ENCODE measurements at regions not wholly inside any gene's neighbourhood (a gene's known extent, or its start where the extent isn't known, plus 50 kb on each side); places are given as distances from the start of the nearest gene placed in this dataset.

DNA sequence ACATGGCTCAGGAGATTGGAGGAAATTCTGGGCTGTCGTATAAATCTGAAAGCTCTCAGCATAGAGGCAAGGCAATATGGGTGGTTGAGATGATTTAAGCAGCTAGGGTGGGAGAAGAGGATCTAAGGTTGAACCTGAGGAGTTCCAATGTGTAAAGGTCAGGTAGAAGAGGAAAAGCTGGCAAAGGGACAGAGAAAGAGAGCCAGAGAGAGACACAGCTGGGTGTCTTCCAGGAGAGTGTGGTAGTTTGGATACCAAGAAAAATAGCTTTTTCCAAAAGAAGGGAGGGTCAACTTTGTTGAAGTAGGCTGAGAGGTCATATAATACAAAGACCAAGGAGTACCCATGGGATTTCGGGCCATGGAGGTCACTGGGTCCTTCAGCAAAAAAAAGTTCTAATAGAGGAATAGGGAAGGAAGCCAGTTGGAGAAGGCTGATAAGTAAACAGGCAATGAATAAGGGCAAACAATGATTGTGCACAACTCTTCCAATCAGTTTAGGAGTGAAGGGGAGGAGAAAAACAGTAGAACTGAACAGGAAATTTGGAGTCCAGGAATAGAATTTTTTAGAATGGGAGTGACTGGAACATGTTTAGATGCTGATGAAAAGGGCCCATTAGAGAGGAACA, 135.1 kb downstream of the QRSL1 start:
- H3K18ac ChIP-seq (ENCODE audit: low read length): no peak overlapping the region
- WGBS (ENCODE audit: extremely low coverage, insufficient coverage, low lambda C conversion rate): no CpG with 5 or more reads among the region's 2 CpGs
- no peaks in the 10 kb centered on the region for H3K27me3 ChIP-seq (ENCODE audit: insufficient read depth, low read length, poor library complexity)
- no peak overlapping the region for H3K23ac ChIP-seq (ENCODE audit: low read length)
- no peak for DNase-seq
- no peaks in the 10 kb centered on the region for H3K79me1 ChIP-seq (ENCODE audit: low read length)
- no peaks in the 10 kb centered on the region for H3K36me3 ChIP-seq (ENCODE audit: control insufficient read depth, insufficient read depth, low read length)
- no peak overlapping the region for H2BK5ac ChIP-seq (ENCODE audit: low read length)
- H3K9ac ChIP-seq (ENCODE audit: low read length): no peak overlapping the region
- H3K4ac ChIP-seq (ENCODE audit: low read depth, low read length): no peak overlapping the region
- no peak overlapping the region for H3K4me3 ChIP-seq (ENCODE audit: low read length)
- no peak overlapping the region for H4K8ac ChIP-seq (ENCODE audit: low read depth, low read length)
- no peak overlapping the region for H2BK15ac ChIP-seq (replicated peaks; ENCODE audit: low read depth)
- H3K4me2 ChIP-seq (ENCODE audit: low read length): no peak overlapping the region
- no peaks in the 10 kb centered on the region for H3K79me2 ChIP-seq (ENCODE audit: control insufficient read depth, insufficient read depth, low read length)
- no peak overlapping the region for H4K5ac ChIP-seq (ENCODE audit: low read length)
- no peak overlapping the region for H3K56ac ChIP-seq (ENCODE audit: low read length)
- H3K4me1 ChIP-seq (ENCODE audit: control insufficient read depth, low read depth, low read length): no peaks in the 10 kb centered on the region
- H2BK120ac ChIP-seq (ENCODE audit: low read depth, low read length): no peak overlapping the region
- H2AK5ac ChIP-seq (ENCODE audit: low read length): no peak overlapping the region
- H3K27ac ChIP-seq (ENCODE audit: low read depth, low read length): no peak overlapping the region

- no peaks in the 10 kb centered on the region for H3K27me3 ChIP-seq (ENCODE audit: insufficient read depth, low read length, poor library complexity)
- no peak overlapping the region for H3K9ac ChIP-seq (ENCODE audit: low read length)
- H3K36me3 ChIP-seq (ENCODE audit: control insufficient read depth, insufficient read depth, low read length): no peaks in the 10 kb centered on the region
- H2AK5ac ChIP-seq (ENCODE audit: low read length): no peak overlapping the region
- no peak for DNase-seq
- H2BK15ac ChIP-seq (replicated peaks; ENCODE audit: low read depth): no peak overlapping the region
- H2BK120ac ChIP-seq (ENCODE audit: low read depth, low read length): no peak overlapping the region
- no peaks in the 10 kb centered on the region for H3K79me2 ChIP-seq (ENCODE audit: control insufficient read depth, insufficient read depth, low read length)
- H3K4ac ChIP-seq (ENCODE audit: low read depth, low read length): no peak overlapping the region
- no peaks in the 10 kb centered on the region for H3K79me1 ChIP-seq (ENCODE audit: low read length)
- no peak overlapping the region for H3K18ac ChIP-seq (ENCODE audit: low read length)
- no peak overlapping the region for H3K4me3 ChIP-seq (ENCODE audit: low read length)
- no peak overlapping the region for H4K5ac ChIP-seq (ENCODE audit: low read length)
- no peak overlapping the region for H4K8ac ChIP-seq (ENCODE audit: low read depth, low read length)
- H3K23ac ChIP-seq (ENCODE audit: low read length): no peak overlapping the region
- H3K4me1 ChIP-seq (ENCODE audit: control insufficient read depth, low read depth, low read length): no peaks in the 10 kb centered on the region
- no peak overlapping the region for H2BK5ac ChIP-seq (ENCODE audit: low read length)
- no peak overlapping the region for H3K56ac ChIP-seq (ENCODE audit: low read length)
- H3K4me2 ChIP-seq (ENCODE audit: low read length): no peak overlapping the region
- no peak overlapping the region for H3K27ac ChIP-seq (ENCODE audit: low read depth, low read length)
Observed at GRCh38 chr6:106763361-106763760, 134.0 kb downstream of the QRSL1 start.

GRCh38 chr6:106761160-106761559, 131.8 kb downstream of the QRSL1 start:
- Histone ChIP-seq H3K79me2 (ENCODE audit: control insufficient read depth, insufficient read depth, low read length) (no peaks in the 10 kb centered on the region), H3K4me1 (ENCODE audit: control insufficient read depth, low read depth, low read length) (no peaks in the 10 kb centered on the region), H3K23ac (ENCODE audit: low read length) (no peak overlapping the region), H3K36me3 (ENCODE audit: control insufficient read depth, insufficient read depth, low read length) (no peaks in the 10 kb centered on the region), H3K56ac (ENCODE audit: low read length) (no peak overlapping the region), H3K4ac (ENCODE audit: low read depth, low read length) (no peak overlapping the region), H3K27me3 (ENCODE audit: insufficient read depth, low read length, poor library complexity) (no peaks in the 10 kb centered on the region), H2BK120ac (ENCODE audit: low read depth, low read length) (no peak overlapping the region), H3K4me3 (ENCODE audit: low read length) (no peak overlapping the region), H2BK15ac (replicated peaks; ENCODE audit: low read depth) (no peak overlapping the region), H3K9ac (ENCODE audit: low read length) (no peak overlapping the region), H4K8ac (ENCODE audit: low read depth, low read length) (no peak overlapping the region), H3K79me1 (ENCODE audit: low read length) (no peaks in the 10 kb centered on the region), H3K4me2 (ENCODE audit: low read length) (no peak overlapping the region), H4K5ac (ENCODE audit: low read length) (no peak overlapping the region), H2BK5ac (ENCODE audit: low read length) (no peak overlapping the region), H3K18ac (ENCODE audit: low read length) (no peak overlapping the region), H3K27ac (ENCODE audit: low read depth, low read length) (no peak overlapping the region), H2AK5ac (ENCODE audit: low read length) (no peak overlapping the region)
- WGBS (ENCODE audit: extremely low coverage, insufficient coverage, low lambda C conversion rate): no CpG with 5 or more reads among the region's 2 CpGs
- no peak for DNase-seq

DNA sequence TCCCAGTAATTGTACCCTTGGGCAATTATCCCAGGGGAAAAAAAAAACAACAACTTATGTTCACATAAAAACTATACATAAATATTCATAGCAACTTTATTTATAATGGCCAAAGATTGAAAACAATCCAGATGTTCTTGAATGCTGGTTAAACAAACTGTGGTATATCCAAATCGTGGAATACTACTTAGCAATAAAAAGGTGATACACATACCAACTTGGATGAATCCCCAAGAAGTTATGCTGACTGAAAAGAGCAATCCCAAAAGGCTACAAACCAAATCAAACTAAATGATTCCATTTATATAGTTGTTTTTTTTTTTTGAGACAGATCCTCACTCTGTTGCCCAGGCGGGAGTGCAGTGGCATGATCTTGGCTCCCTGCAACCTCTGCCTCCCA, 129.7 kb downstream of the QRSL1 start:
- no peak overlapping the region for H3K18ac ChIP-seq (ENCODE audit: low read length)
- H3K27ac ChIP-seq (ENCODE audit: low read depth, low read length): no peak overlapping the region
- H3K4ac ChIP-seq (ENCODE audit: low read depth, low read length): no peak overlapping the region
- no peak overlapping the region for H4K5ac ChIP-seq (ENCODE audit: low read length)
- no peak for DNase-seq
- no peak overlapping the region for H2BK120ac ChIP-seq (ENCODE audit: low read depth, low read length)
- no peak overlapping the region for H2BK15ac ChIP-seq (replicated peaks; ENCODE audit: low read depth)
- no peaks in the 10 kb centered on the region for H3K4me1 ChIP-seq (ENCODE audit: control insufficient read depth, low read depth, low read length)
- no peaks in the 10 kb centered on the region for H3K27me3 ChIP-seq (ENCODE audit: insufficient read depth, low read length, poor library complexity)
- H2AK5ac ChIP-seq (ENCODE audit: low read length): no peak overlapping the region
- no CpG with 5 or more reads among the region's 2 CpGs for WGBS (ENCODE audit: extremely low coverage, insufficient coverage, low lambda C conversion rate)
- no peaks in the 10 kb centered on the region for H3K79me2 ChIP-seq (ENCODE audit: control insufficient read depth, insufficient read depth, low read length)
- no peak overlapping the region for H3K9ac ChIP-seq (ENCODE audit: low read length)
- H3K4me3 ChIP-seq (ENCODE audit: low read length): no peak overlapping the region
- no peaks in the 10 kb centered on the region for H3K36me3 ChIP-seq (ENCODE audit: control insufficient read depth, insufficient read depth, low read length)
- no peak overlapping the region for H3K4me2 ChIP-seq (ENCODE audit: low read length)
- H3K56ac ChIP-seq (ENCODE audit: low read length): no peak overlapping the region
- no peak overlapping the region for H4K8ac ChIP-seq (ENCODE audit: low read depth, low read length)
- H2BK5ac ChIP-seq (ENCODE audit: low read length): no peak overlapping the region
- H3K23ac ChIP-seq (ENCODE audit: low read length): no peak overlapping the region
- no peaks in the 10 kb centered on the region for H3K79me1 ChIP-seq (ENCODE audit: low read length)

DNA sequence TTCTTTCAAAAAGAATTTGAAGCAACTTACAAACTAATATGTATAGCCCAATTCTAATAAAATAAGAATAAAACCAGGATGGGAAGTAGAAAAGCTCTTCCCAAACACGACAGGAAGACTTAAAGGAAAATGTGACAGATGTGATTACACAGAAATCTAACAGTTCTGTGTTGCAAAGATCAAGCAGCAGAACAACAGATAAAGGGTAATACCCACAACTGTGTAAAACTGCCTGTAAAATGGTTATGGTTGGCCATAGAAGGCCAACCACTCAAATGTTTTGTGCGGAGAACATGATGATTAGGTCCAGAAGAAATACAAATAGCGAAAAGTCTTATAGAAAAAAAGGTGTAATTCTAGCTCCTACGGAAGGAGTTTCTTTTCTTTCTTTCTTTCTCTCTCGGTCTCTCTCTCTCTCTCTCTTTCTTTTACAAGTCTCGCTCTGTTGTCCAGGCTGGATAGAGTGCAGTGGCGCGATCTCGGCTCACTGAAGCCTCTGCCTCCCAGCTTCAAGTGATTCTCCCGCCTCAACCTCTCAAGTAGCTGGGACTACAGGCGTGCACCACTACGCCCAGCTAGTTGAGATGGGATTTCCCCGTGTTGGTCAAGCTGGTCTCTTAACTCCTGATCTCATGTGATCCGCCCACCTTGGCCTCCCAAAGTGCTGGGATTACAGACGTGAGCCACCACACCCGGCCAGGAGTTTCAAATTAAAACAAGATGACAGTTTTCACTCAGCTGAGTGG, 128.5 kb downstream of the QRSL1 start:
- Histone ChIP-seq H2BK5ac (ENCODE audit: low read length) (no peak overlapping the region), H3K27ac (ENCODE audit: low read depth, low read length) (no peak overlapping the region), H3K4me1 (ENCODE audit: control insufficient read depth, low read depth, low read length) (no peaks in the 10 kb centered on the region), H3K23ac (ENCODE audit: low read length) (no peak overlapping the region), H3K4ac (ENCODE audit: low read depth, low read length) (no peak overlapping the region), H3K4me2 (ENCODE audit: low read length) (no peak overlapping the region), H3K56ac (ENCODE audit: low read length) (no peak overlapping the region), H3K4me3 (ENCODE audit: low read length) (no peak overlapping the region), H4K8ac (ENCODE audit: low read depth, low read length) (no peak overlapping the region), H2BK15ac (replicated peaks; ENCODE audit: low read depth) (no peak overlapping the region), H2BK120ac (ENCODE audit: low read depth, low read length) (no peak overlapping the region), H3K36me3 (ENCODE audit: control insufficient read depth, insufficient read depth, low read length) (no peaks in the 10 kb centered on the region), H3K79me2 (ENCODE audit: control insufficient read depth, insufficient read depth, low read length) (no peaks in the 10 kb centered on the region), H3K18ac (ENCODE audit: low read length) (no peak overlapping the region), H3K79me1 (ENCODE audit: low read length) (no peaks in the 10 kb centered on the region), H4K5ac (ENCODE audit: low read length) (no peak overlapping the region), H2AK5ac (ENCODE audit: low read length) (no peak overlapping the region), H3K27me3 (ENCODE audit: insufficient read depth, low read length, poor library complexity) (no peaks in the 10 kb centered on the region), H3K9ac (ENCODE audit: low read length) (no peak overlapping the region)
- no CpG with 5 or more reads among the region's 16 CpGs for WGBS (ENCODE audit: extremely low coverage, insufficient coverage, low lambda C conversion rate)
- DNase-seq: no peak

GRCh38 chr6:106757267-106757666, 127.9 kb downstream of the QRSL1 start:
- no CpG with 5 or more reads among the region's 2 CpGs for WGBS (ENCODE audit: extremely low coverage, insufficient coverage, low lambda C conversion rate)

More at GRCh38 chr6:106757267-106757666, 127.9 kb downstream of the QRSL1 start:
- H3K56ac ChIP-seq (ENCODE audit: low read length): no peak overlapping the region
- no peak overlapping the region for H2AK5ac ChIP-seq (ENCODE audit: low read length)
- no peak overlapping the region for H2BK5ac ChIP-seq (ENCODE audit: low read length)
- no peak overlapping the region for H3K23ac ChIP-seq (ENCODE audit: low read length)
- no peaks in the 10 kb centered on the region for H3K4me1 ChIP-seq (ENCODE audit: control insufficient read depth, low read depth, low read length)
- H3K27ac ChIP-seq (ENCODE audit: low read depth, low read length): no peak overlapping the region
- no peak overlapping the region for H3K18ac ChIP-seq (ENCODE audit: low read length)
- H4K8ac ChIP-seq (ENCODE audit: low read depth, low read length): no peak overlapping the region
- no peaks in the 10 kb centered on the region for H3K79me1 ChIP-seq (ENCODE audit: low read length)
- no peak overlapping the region for H3K4ac ChIP-seq (ENCODE audit: low read depth, low read length)
- H3K36me3 ChIP-seq (ENCODE audit: control insufficient read depth, insufficient read depth, low read length): no peaks in the 10 kb centered on the region
- no peaks in the 10 kb centered on the region for H3K27me3 ChIP-seq (ENCODE audit: insufficient read depth, low read length, poor library complexity)
- no peak overlapping the region for H4K5ac ChIP-seq (ENCODE audit: low read length)
- H3K79me2 ChIP-seq (ENCODE audit: control insufficient read depth, insufficient read depth, low read length): no peaks in the 10 kb centered on the region
- H3K9ac ChIP-seq (ENCODE audit: low read length): no peak overlapping the region
- no peak overlapping the region for H2BK15ac ChIP-seq (replicated peaks; ENCODE audit: low read depth)
- DNase-seq: no peak
- no peak overlapping the region for H3K4me2 ChIP-seq (ENCODE audit: low read length)
- no peak overlapping the region for H2BK120ac ChIP-seq (ENCODE audit: low read depth, low read length)
- H3K4me3 ChIP-seq (ENCODE audit: low read length): no peak overlapping the region

Measured in mesendoderm (in vitro differentiated cells).